HG03039 (cell line): ENCODE measurements at regions not wholly inside any gene's neighbourhood (a gene's known extent, or its start where the extent isn't known, plus 50 kb on each side); places are given as distances from the start of the nearest gene placed in this dataset.

Source experiments
- ATAC-seq: cut with Tn5 transposase; IDR thresholded peaks from one replicate; pipeline ENCODE4 v1.9.1; 2021; ENCODE audit warnings: mild to moderate bottlenecking, moderate library complexity; ENCODE audit not compliant: unreplicated experiment

DNA sequence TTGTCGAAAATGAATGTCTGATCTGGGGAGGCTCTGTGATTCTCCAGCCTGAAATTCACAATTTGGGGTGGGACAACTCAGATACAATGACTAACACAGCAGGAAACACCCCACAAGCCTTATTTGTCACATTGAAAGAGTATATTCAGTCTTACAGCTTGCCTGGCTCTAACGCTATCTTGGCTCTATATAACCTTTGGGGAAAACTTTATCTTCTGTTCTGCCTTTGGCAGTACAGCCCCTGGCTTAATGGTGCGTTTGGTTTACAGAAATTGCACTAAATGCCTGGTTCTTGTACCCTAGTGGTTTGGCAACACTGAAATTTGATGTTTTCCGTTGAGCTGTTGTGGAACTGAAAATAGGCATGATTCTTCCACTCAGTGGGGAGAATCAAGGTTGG is 178.1 kb upstream of the VEGFC start:
- ATAC-seq: no peak

DNA sequence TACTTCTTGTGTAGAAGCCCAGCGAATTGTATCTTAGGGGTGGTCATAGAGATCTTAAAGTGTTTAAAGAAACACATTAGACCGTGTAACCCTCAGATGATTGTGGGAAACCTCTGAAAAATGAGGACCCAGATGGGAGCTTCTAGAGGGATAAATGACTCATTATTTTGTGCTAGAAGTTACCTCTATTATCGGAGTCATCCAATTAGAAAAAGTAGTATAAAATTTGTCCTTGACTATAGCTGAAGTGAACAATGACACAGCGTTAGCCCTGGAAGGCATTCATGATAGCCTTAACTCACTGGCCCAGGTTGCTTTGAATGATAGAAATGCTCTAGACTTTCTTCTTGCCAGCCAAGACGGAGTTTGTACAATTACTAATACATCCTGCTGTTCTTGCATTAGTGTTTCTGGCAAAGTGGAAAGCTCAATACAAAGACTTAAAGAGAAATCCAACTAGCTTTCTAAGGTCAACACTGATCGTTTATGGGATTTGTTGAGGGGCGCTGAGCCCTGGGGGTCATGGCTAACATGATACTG is 178.9 kb upstream of the VEGFC start:
- no peak for ATAC-seq

- no peak for ATAC-seq
Measured at GRCh38 chr4:176979416-176979815, 186.7 kb upstream of the VEGFC start.

DNA sequence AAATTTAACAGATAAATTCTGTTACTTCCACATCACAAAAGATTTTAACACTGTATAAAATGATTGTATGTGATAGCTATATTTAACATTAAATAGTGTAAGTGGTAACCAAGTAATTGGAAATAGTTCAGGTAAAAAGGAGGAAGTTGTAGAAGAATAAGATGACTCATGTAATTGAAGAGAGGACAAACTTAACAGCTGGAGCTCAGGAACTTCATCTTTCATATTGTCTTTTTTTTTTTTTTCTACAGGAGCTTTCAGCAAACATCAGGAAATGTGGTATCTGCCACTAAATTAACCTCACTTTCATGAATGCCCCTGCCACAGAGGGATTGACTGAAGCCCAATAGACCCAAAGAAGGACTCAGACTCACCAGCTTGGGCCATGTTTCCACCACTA is 188.4 kb upstream of the VEGFC start:
- no peak for ATAC-seq

DNA sequence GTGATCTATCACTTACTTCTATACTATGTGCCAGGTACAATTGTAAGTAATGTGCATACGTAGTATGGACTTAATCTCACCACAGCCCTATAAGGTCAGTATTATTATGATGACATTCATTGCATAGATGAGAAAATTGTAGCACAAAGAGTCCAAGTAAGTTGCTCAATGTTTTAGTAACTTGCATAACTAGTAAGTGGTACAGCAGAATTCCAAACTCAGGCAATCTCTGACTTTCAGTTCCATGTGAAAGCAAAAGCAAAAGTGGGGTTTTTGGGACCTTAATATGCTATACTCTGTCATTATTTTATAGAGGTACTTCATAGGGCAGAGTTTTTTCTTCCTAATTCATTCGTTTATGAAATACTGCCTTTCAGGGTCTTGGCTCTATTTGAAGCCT is 188.8 kb upstream of the VEGFC start:
- no peak for ATAC-seq

- ATAC-seq: no peak
Measured at GRCh38 chr4:176988226-176988625, 195.5 kb upstream of the VEGFC start.

DNA sequence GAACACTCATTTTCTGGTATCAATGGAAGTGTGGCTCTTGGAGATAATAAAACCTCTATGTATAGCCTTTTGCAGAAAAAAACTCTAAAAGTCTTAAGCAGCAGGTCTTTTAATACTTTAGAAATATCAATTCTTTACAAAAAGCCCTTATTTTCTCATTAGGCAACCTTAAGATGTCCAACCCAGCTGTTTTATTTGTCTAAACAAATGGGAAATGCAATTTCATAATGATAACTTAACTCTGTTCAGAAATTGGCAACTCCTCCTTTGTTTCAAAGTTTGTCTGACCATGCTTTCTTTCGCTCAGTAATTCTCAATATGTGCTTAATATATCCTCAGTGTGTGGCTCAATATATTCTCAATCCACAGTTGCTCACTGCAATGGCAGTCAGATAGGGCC is 196.5 kb upstream of the VEGFC start:
- ATAC-seq: no peak

GRCh38 chr4:176999935-177000543 is 207.3 kb upstream of the VEGFC start:
- no peak for ATAC-seq

DNA sequence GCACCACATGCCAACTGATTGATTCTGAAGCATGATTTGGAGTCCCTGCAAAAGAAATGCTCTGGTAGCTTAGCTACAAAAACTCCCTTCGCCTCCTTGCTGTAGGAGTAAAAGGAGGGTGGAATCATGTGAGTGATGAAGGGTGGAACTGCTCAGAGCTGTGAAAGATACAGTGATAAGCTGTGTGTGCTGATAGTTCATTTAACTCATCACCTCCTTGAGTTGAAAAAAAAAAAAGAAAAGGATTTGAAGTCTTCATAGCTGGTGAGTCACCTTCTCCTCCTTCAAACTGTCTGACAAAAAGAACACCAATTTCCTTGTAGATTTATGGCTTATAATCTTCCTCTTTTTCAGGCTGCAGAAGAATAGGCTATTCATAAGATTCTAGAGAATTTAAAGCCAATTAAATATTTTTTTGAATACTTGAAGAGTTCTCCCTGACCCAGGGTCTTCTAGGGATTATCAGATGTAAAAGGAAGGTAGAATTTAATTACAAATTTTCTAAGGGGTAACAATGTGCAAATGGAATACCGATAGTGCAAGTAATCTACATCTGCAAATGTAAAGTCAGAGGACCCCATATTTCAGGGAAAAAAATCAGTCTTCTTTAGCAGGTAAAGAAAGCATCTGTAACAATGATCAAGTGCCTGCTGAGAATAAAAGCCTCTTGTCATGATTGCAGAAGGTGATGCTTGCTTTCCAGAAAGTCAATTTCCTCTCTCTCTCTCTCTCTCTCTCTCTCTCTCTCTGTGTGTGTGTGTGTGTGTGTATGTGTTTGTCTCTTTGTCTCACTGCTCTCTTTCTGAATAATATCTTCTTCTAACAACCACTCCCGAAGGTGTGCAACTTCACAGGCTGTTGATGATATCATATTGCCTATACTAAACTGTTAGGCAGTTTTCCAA is 208.8 kb upstream of the VEGFC start:
- no peak for ATAC-seq

GRCh38 chr4:177005674-177006230 is 213.0 kb upstream of the VEGFC start:
- no peak for ATAC-seq

- ATAC-seq: no peak
Measured at GRCh38 chr4:177006331-177006730, 213.6 kb upstream of the VEGFC start.

DNA sequence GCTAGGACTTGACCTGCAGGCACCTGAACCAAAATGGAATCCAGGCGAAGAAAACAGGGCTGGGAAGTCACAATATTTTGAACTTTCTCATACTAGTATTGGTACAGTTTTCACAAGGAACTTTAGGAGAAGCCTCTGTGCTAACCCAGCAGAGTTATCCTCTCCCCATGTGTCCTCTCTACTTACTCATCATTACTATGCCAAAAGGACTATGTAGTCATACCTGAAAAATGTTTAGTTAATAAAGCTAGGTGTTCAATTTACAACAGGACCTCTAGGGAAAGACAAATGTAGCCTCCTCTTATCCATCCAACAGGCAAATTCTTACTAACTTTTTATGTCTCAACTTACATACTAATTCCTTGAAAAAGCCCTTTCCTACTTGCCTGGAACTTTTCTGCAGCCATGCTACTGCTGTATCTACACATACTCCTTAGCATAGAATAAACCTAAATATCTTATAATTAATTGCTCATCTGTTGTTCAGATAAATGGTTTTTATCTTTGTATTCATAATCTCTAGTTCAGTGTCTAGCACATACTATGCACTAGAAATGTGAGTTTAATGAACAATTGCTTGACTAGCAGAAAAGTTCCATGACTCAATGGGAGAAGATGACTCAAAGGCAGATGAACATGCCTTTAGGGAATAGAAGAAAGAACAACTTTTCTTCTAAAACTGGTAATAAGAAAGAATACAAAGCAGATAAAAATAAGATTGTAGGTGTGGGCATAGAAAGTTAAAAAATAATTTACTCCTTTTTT is 215.5 kb upstream of the VEGFC start:
- no peak for ATAC-seq

GRCh38 chr4:177008836-177009501 is 216.2 kb upstream of the VEGFC start:
- ATAC-seq: no peak

GRCh38 chr4:177010418-177010817 is 217.7 kb upstream of the VEGFC start:
- no peak for ATAC-seq

DNA sequence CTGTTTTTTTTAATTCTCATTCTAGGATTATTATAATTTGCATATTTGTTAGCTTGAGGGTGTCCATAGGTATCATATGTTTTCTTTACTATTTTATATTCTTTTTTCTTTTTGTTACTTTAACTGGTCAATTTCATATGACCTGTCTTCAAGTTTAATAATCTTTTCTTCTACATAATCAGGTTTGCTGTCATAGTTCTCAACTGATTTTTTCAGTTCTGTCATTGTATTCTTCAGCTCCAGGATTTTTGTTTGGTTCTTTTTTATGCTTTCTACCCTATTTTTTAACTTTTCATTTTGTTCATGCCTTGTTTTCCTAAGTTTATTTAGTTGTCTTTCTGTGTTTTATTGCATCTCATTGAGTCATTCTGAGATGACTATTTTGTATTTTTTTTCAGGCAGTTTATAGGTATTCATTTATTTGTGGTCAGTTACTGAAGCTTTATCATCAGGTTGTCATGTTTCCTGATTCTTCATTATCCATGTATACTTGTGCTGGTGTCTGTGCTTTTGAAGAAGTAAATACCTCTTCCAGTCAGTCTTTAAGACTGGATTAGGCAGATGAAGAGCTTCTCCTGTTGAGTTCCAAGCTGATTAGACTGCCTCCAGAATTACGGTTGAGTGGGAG is 220.3 kb upstream of the VEGFC start:
- ATAC-seq: no peak

GRCh38 chr4:177016541-177017141 is 223.9 kb upstream of the VEGFC start:
- no peak for ATAC-seq

- no peak for ATAC-seq
Measured at GRCh38 chr4:177023951-177024350, 231.2 kb upstream of the VEGFC start.

DNA sequence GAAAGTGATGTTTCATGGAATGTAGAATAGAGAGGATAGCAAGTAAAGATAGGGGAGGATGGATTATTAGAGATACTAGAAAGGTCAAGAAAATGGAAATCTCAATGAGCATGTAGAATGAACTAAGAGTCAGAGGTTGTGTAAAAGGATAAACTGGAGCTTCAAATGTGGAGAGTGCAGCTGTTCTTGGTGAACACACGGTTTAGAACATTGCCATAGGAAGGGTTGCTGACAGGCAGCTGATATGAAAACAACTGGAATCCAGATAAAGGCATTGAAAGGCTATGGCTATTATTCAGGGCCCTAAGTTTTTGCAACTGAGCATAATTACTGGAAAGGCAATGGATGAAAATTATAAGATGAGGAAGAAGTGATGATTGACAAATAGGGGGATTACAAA is 239.6 kb upstream of the VEGFC start:
- ATAC-seq: no peak

GRCh38 chr4:177033135-177033534 is 240.4 kb upstream of the VEGFC start:
- ATAC-seq: no peak

GRCh38 chr4:177033632-177034031 is 240.9 kb upstream of the VEGFC start:
- ATAC-seq: no peak
